Activated T-cell treated with anti-CD3 and anti-CD28 coated beads, Interleukin-2, amount 50 U/mL, for 72 hours (primary cell): ENCODE measurements at regions not wholly inside any gene's neighbourhood (a gene's known extent, or its start where the extent isn't known, plus 50 kb on each side); places are given as distances from the start of the nearest gene placed in this dataset.
"Not testable (repeated sequence)": the region's sequence is repeated elsewhere in the genome, so short reads cannot be mapped to it uniquely, and the experiment has no call there.

Experiments used
- ATAC-seq, 2 donors: fragments of 150-1000 bp; cut with Tn5 transposase; replicated peaks in 1 of 2; 2 replicates each; pipeline ENCODE4 v1.10.0; 2021; ENCODE audit warnings: moderate library complexity in 2 of 2, mild to moderate bottlenecking in 1 of 2
- DNase-seq, 2 donors: peaks; one replicate each; pipeline ENCODE4 v3.0.0; 2021 to 2022; ENCODE audit warnings: mixed read lengths in 1 of 2
- H3K27ac Mint-ChIP-seq: one replicate; pipeline ENCODE4 v1.8.0; 2022; ENCODE audit warnings: mild to moderate bottlenecking, moderate library complexity, mixed read lengths
- H3K27me3 Mint-ChIP-seq: one replicate; pipeline ENCODE4 v1.8.0; 2022; ENCODE audit warnings: low read depth, mixed read lengths
- H3K36me3 Mint-ChIP-seq, 2 donors: one replicate each; pipeline ENCODE4 v1.8.0; 2022; ENCODE audit warnings: mixed read lengths in 2 of 2, mild to moderate bottlenecking in 1 of 2; ENCODE audit not compliant: insufficient read depth in 2 of 2
- H3K4me1 Mint-ChIP-seq: one replicate; pipeline ENCODE4 v1.8.0; 2022; ENCODE audit warnings: low read depth, mixed read lengths
- H3K4me3 Mint-ChIP-seq, 2 donors: one replicate each; pipeline ENCODE4 v1.8.0; 2022; ENCODE audit warnings: mild to moderate bottlenecking in 2 of 2, mixed read lengths in 2 of 2, moderate library complexity in 2 of 2
- H3K9me3 Mint-ChIP-seq, 2 donors: one replicate each; pipeline ENCODE4 v1.8.0; 2022; ENCODE audit warnings: mixed read lengths in 2 of 2

DNA sequence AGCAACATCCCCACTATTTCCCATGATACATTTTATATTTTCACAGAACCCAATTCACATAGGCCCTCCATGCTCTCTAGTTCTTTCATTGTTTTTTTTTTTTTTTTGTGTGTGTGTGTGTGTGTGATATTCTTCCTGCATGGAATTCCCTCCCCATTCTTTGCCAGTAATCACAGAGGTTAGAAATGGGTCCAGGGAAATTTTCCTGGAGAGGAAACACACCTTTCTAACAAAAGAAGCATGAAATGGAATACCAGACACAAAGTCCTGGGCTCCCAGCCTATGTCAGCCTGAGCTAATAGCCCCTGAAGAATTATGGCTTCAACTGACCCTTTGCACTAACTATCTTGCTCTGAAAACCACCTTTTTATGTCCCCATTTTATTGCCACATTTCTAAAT is 194.2 kb upstream of the NT5E start:
- peaks cover 8% of the 10 kb centered on the region for H3K27me3 Mint-ChIP-seq
- H3K4me3 Mint-ChIP-seq, result no peak overlapping the region
- H3K9me3 Mint-ChIP-seq, result peaks cover 3 to 6% of the 10 kb centered on the region in 2 donors
- H3K27ac Mint-ChIP-seq, result no peak overlapping the region
- DNase-seq (no peak), ATAC-seq (no peak)
- H3K36me3 Mint-ChIP-seq, result no peaks in the 10 kb centered on the region
- H3K4me1 Mint-ChIP-seq, result no peaks in the 10 kb centered on the region

DNA sequence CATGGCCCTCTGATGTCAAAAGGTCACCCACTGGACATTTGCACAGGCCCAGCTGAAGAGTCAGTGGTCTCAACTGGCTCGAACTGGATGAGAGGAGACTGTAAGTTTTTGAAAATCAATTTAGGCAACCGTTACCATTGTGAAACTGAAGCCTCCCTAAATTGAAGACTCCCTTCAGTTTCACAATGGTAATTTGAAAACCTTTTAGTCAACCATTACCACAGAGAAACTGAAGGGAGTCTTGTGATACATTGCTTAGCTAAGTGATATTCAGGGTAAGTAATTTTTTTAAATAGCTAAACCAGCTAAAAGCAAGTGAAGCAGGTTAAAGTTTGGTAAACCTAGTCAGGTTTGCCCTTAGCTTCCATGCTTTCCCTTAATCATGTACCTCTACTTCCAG is 197.3 kb upstream of the NT5E start:
- Mint-ChIP-seq H3K27me3 (peaks cover 8% of the 10 kb centered on the region), H3K4me3 (no peak overlapping the region), H3K9me3 (peaks cover 3 to 6% of the 10 kb centered on the region in 2 donors), H3K36me3 (no peaks in the 10 kb centered on the region), H3K4me1 (no peaks in the 10 kb centered on the region), H3K27ac (no peak overlapping the region)
- ATAC-seq (no peak), DNase-seq (no peak)

DNA sequence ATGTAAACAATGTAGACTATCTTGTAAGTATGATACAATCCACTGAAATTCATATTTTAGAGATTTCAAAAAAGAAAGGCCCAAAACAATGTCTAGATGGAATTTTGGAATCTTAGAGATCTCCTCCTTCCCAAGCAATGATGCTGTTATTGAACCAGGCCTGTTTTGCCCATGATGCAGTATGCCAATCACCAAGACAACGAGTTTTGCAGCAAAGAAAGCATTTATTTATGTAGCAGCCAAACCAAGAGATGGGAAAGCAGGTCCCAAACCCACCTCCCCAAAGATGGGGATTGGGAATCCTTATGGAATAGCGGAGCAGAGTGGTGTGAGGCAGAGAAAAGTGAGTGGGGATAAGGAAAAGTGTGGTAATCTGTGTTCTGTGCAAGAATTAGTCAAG is 197.8 kb upstream of the NT5E start:
- Mint-ChIP-seq H3K27me3 (peaks cover 8% of the 10 kb centered on the region), H3K4me3 (no peak overlapping the region), H3K9me3 (peaks cover 3 to 6% of the 10 kb centered on the region in 2 donors), H3K4me1 (no peaks in the 10 kb centered on the region), H3K36me3 (no peaks in the 10 kb centered on the region), H3K27ac (no peak overlapping the region)
- no peak for ATAC-seq
- DNase-seq, result no peak

DNA sequence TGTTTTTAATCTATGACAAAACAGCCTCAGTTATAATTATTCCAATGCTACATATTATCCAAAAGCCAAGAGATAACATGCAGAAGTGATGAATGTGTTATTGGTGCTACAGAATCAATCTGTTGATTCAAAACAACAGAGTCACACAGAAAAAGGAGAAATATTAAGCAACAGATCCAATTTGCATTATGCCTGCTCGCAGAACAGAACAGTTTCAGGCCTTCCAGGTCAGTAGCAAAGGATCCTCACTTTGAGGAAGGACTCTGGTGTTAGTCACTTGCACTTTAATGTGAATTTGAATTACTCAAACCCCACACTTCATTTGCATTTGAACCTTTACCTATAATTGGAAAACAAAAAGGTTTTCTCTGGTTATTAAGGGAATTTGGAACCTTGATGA is 198.6 kb upstream of the NT5E start:
- no peak for ATAC-seq

DNA sequence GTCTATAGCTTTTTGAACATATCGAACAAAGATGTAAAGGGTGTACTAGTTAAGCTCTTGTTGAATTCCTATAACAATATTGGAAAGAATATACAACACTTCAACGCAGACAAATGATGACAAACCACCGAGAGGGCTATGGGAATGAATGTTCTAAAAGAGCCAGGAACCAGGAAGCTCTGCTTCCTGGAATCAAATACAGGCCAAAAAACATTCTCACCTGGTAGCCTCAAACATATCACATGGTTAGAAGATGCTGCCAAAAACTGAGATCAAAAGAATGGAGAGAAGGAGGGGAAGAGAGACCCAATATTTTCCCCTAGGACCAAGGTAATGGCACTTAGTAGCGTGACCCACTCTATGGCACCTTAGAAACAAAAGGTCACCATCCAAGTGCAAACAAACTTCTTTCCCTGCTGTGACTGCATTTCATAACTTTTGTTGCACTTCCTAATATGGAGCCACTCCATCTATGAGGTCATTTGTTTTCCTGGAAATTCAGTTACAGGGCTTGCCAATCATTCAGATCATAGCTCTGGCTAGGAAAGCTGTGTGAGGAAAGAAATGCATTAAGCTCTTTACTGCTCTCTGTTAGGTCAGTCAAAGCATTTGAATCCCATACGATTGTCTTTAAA is 199.2 kb upstream of the NT5E start:
- ATAC-seq (no peak), DNase-seq (no peak)
- no peaks in the 10 kb centered on the region for H3K4me1 Mint-ChIP-seq
- H3K4me3 Mint-ChIP-seq, result no peak overlapping the region
- H3K36me3 Mint-ChIP-seq, result no peaks in the 10 kb centered on the region
- H3K27ac Mint-ChIP-seq, result no peak overlapping the region
- peaks cover 5 to 6% of the 10 kb centered on the region in 2 donors for H3K9me3 Mint-ChIP-seq
- H3K27me3 Mint-ChIP-seq, result peaks cover 8% of the 10 kb centered on the region

More for the DNA sequence above, 198.6 kb upstream of the NT5E start:
- H3K27me3 Mint-ChIP-seq, result peaks cover 8% of the 10 kb centered on the region
- no peak overlapping the region for H3K4me3 Mint-ChIP-seq
- DNase-seq, result no peak
- H3K4me1 Mint-ChIP-seq, result no peaks in the 10 kb centered on the region
- no peak overlapping the region for H3K27ac Mint-ChIP-seq
- H3K9me3 Mint-ChIP-seq, result peaks cover 5 to 6% of the 10 kb centered on the region in 2 donors
- no peaks in the 10 kb centered on the region for H3K36me3 Mint-ChIP-seq

DNA sequence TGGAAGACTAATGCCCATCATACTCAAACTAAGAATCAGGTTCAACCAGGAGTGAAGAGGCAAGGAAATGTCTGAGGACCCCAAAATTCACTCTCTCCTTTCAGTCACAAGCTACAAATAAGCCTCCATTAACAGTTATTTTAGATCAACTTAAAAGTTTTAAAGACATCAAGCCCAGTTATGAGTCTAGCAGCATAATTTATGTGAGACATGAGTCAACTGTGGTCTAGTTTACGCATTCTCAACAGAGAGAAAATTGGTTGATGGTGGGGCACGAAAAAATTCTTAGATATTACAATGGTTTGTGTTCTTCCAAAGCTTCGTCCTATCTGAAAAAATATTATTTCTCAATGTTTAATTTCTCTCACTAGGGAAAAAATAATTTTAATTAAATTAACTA is 204.9 kb upstream of the NT5E start:
- ATAC-seq (no peak), DNase-seq (no peak)
- no peaks in the 10 kb centered on the region for H3K4me1 Mint-ChIP-seq
- no peaks in the 10 kb centered on the region for H3K36me3 Mint-ChIP-seq
- peaks cover 2% of the 10 kb centered on the region in 2 donors for H3K9me3 Mint-ChIP-seq
- H3K27me3 Mint-ChIP-seq, result no peaks in the 10 kb centered on the region
- no peak overlapping the region for H3K4me3 Mint-ChIP-seq
- H3K27ac Mint-ChIP-seq, result no peak overlapping the region

DNA sequence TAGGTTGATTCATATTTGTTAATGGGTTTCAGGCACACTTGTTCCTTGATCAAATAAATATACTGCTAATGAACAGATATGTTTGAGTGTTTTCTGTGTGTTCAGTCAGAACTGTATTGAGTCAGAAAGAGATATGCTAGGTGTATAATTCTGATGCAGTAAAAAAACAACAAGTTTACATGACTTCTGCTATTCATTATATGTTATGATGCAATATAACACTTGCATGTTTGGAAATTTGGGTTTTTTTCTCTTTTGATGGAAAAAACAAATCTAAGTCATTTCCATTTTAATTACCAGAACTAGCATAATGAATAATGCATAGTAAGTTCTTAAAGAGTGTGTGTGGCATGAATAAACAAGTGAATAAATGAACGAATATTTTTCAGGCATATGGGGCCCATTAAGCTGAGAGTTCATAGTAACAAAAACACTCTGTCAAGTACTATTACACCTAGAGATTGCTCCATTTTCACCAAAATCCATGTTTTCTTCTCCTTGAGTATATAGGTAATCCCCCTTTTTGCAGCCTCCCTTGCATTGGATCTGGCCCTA is 208.3 kb upstream of the NT5E start:
- DNase-seq, result no peak
- Mint-ChIP-seq H3K36me3 (no peaks in the 10 kb centered on the region), H3K4me1 (no peaks in the 10 kb centered on the region), H3K4me3 (no peak overlapping the region), H3K27ac (no peak overlapping the region), H3K9me3 (peaks cover 2 to 3% of the 10 kb centered on the region in 2 donors), H3K27me3 (no peaks in the 10 kb centered on the region)
- ATAC-seq, result no peak

DNA sequence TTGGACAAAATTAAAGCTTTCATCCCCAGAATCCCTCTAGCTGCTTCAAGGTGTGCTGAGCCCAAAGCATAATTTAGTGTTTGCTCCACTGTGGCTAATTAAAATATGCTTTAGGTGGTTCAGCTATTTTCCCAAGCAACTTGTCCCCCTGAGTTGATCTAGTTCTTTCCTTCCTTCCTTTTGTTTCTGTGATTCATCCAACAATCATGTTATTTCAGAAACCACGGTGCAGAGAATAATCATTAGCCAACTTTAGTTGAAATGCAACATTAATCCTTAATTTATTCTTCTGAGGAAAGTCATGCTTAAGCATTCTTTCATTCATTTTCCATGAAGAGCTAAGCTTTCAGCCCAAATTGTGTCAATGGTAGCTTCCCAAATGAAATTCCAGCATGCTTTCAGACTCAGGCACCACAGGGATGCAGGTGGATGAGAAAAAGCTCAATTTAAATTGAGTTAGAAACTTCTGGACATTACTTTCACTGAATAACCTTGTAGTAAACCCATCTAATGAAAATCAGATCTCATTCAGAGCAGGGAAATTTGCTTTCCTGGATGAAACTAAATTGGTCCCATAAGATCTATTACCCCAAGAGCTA is 209.0 kb upstream of the NT5E start:
- Mint-ChIP-seq H3K4me1 (no peaks in the 10 kb centered on the region), H3K27me3 (no peaks in the 10 kb centered on the region), H3K36me3 (no peaks in the 10 kb centered on the region), H3K4me3 (no peak overlapping the region), H3K9me3 (peaks cover 2 to 3% of the 10 kb centered on the region in 2 donors), H3K27ac (no peak overlapping the region)
- ATAC-seq (no peak), DNase-seq (no peak)

DNA sequence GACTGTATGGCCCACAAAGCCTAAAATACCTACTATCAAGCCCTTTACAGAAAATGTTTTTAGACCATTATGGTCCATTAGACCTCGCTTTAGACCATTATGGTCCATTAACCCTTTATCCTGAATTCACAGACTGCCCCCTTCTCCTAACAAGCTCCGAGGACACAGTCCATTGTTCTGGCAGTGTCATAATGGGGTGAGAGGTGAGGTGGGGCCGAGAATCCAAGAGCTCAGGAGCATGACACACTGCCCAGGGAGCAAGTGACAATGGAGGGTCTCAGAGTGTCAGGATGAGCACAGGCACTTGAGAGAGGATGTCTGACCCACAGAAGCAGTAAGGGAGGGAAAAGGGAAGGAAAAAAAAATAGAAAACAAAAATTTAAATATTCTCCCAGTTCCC is 212.4 kb upstream of the NT5E start:
- Mint-ChIP-seq H3K9me3 (peaks cover 1 to 3% of the 10 kb centered on the region in 2 donors), H3K4me1 (no peaks in the 10 kb centered on the region), H3K27me3 (no peaks in the 10 kb centered on the region), H3K27ac (no peak overlapping the region), H3K36me3 (no peaks in the 10 kb centered on the region), H3K4me3 (no peak overlapping the region)
- ATAC-seq, result no peak
- DNase-seq, result no peak

DNA sequence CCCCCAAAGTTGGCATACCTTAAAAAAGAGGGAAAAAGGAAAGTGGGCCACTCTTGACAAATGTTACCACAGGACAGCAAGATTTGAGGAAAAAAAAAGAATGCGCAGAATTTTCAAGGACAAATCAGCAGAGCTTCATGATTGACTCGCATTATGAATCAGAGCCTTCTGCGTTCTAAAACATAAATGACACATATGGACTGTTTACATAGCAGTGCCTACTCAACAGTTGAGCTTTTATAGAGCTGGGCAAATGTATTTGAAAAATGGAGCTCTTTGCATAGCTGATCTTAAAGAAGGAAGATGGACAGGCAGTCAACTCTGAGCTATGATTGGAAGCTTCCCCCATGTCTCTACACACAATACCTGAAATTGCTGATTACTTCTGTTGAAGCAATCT is 213.2 kb upstream of the NT5E start:
- Mint-ChIP-seq H3K9me3 (peaks cover 0 to 3% of the 10 kb centered on the region in 2 donors), H3K4me1 (no peaks in the 10 kb centered on the region), H3K36me3 (no peaks in the 10 kb centered on the region), H3K4me3 (no peak overlapping the region), H3K27ac (no peak overlapping the region), H3K27me3 (no peaks in the 10 kb centered on the region)
- no peak for DNase-seq
- ATAC-seq, result no peak

DNA sequence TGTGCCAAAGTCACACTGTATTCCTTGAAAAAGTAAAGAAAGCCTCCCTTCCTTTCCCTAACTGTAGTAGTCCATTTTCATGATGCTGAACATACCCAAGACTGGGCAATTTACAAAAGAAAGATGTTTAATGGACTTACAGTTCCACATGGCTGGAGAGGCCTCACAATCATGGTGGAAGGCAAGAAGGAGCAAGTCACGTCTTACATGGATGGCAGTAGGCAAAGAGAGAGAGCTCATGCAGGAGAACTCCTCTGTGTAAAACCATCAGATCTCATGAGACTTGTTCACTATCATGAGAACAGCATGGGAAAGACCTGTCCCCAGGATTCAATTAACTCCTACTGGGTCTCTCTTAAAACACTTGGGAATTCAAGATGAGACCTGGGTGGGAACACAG is 222.5 kb upstream of the NT5E start:
- peaks cover 10 to 34% of the 10 kb centered on the region in 2 donors for H3K9me3 Mint-ChIP-seq
- not testable (repeated sequence) for H3K4me3 Mint-ChIP-seq, H3K27me3 Mint-ChIP-seq, H3K27ac Mint-ChIP-seq, H3K36me3 Mint-ChIP-seq, ATAC-seq, H3K4me1 Mint-ChIP-seq, DNase-seq

DNA sequence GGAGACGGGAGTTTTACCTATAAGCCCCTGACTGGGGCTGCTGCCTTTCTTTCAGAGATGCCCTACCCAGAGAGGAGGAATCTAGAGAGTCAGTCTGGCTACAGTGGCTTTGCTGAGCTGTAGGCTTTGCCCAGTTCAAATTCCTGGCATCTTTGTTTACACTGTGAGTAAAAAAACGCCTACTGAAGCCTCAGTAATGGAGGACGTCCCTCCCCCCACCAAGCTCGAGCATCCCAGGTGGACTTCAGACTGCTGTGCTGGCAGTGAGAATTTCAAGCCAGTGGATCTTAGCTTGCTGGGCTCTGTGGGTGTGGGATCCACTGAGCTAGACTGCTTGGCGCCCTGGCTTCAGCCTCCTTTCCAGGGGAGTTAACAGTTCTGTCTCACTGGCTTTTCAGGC is 237.1 kb upstream of the NT5E start:
- H3K4me1 Mint-ChIP-seq, H3K36me3 Mint-ChIP-seq, H3K4me3 Mint-ChIP-seq, ATAC-seq, H3K27ac Mint-ChIP-seq, DNase-seq, H3K27me3 Mint-ChIP-seq: not testable (repeated sequence)
- peaks cover 18 to 21% of the 10 kb centered on the region in 2 donors for H3K9me3 Mint-ChIP-seq

DNA sequence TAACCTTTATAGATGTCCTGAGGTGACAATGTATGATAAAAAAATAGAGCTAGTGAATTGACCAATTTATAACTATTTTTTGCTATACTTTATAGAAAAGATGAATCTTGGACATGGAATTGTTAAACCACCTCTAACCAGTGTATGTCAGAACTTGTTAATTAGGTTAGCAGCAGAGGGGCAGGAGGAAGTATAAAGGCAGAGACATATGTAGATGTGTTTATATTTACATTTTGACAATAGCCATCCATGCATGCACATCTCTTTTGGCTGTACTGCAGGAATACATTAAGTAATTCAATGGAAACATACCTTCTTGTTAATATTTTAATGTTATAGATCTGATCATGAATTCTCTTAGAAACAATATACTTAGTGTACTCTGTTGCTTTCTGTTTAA is 254.6 kb upstream of the NT5E start:
- no peak for DNase-seq
- Mint-ChIP-seq H3K36me3 (no peaks in the 10 kb centered on the region), H3K4me3 (no peak overlapping the region), H3K9me3 (no peaks in the 10 kb centered on the region), H3K27ac (no peak overlapping the region), H3K4me1 (no peaks in the 10 kb centered on the region), H3K27me3 (no peaks in the 10 kb centered on the region)
- no peak for ATAC-seq

DNA sequence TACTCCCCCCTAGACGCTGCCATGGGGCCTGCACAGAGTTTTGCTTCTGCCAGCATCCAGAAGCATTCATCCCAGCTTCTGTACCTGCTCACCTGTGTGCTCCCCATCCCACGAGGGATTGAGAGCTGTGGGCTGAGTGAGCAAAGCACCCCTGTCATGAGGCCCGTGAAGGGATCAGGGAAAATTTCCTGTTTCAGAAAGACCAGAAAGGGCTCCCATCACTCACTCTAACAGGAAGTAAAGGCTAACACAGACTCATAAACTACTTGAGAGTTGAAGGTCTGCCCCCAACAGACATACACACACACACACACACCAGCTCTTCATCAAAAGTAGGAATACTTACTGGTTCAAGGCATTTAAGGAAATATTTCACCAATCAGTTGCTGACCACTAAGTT is 256.5 kb upstream of the NT5E start:
- no peak overlapping the region for H3K4me3 Mint-ChIP-seq
- H3K27me3 Mint-ChIP-seq, result no peaks in the 10 kb centered on the region
- no peaks in the 10 kb centered on the region for H3K36me3 Mint-ChIP-seq
- no peaks in the 10 kb centered on the region for H3K9me3 Mint-ChIP-seq
- DNase-seq (no peak), ATAC-seq (no peak)
- H3K27ac Mint-ChIP-seq, result no peak overlapping the region
- no peaks in the 10 kb centered on the region for H3K4me1 Mint-ChIP-seq
